GM06990 (cell line): ENCODE measurements at regions not wholly inside any gene's neighbourhood (a gene's known extent, or its start where the extent isn't known, plus 50 kb on each side); places are given as distances from the start of the nearest gene placed in this dataset.

Experiments
- DNase-seq: peaks from one replicate; pipeline ENCODE4 v3.0.0-alpha.2; 2011; ENCODE audit not compliant: insufficient read length; ENCODE audit errors: extremely low read depth
- H3K27me3 ChIP-seq: replicated peaks from 2 replicates; pipeline ENCODE4 v1.6.0; 2011; ENCODE audit warnings: low read length; ENCODE audit not compliant: control insufficient read depth, insufficient read depth
- H3K36me3 ChIP-seq: 2 replicates; pipeline ENCODE4 v1.5.1; 2011; ENCODE audit warnings: low read length; ENCODE audit not compliant: control insufficient read depth, insufficient read depth
- H3K4me3 ChIP-seq: replicated peaks from 2 replicates; pipeline ENCODE4 v1.5.1; 2011; ENCODE audit warnings: low read depth, mild to moderate bottlenecking, control low read depth, low read length
- CTCF ChIP-seq: IDR thresholded peaks from 2 replicates; pipeline ENCODE4 v1.5.1; 2011; ENCODE audit warnings: low read length, control low read depth, mild to moderate bottlenecking, inconsistent platforms; ENCODE audit not compliant: insufficient read depth, poor library complexity, severe bottlenecking

GRCh38 chr18:46271488-46271887, 167.3 kb downstream of the HAUS1 start:
- no peak for TF ChIP-seq CTCF
- H3K36me3 ChIP-seq = no peaks in the 10 kb centered on the region; the same call in 1 of the 2 replicates
- DNase-seq = no peak
- H3K27me3 ChIP-seq = no peaks in the 10 kb centered on the region
- H3K4me3 ChIP-seq = no peak overlapping the region

- TF ChIP-seq CTCF = no peak
- Histone ChIP-seq H3K4me3 (no peak overlapping the region), H3K36me3 (no peaks in the 10 kb centered on the region; the same call in 1 of the 2 replicates), H3K27me3 (no peaks in the 10 kb centered on the region)
- no peak for DNase-seq
These were observed 169.7 kb downstream of the HAUS1 start for GRCh38 chr18:46273861-46274260.

- H3K36me3 ChIP-seq = no peaks in the 10 kb centered on the region; the same call in 1 of the 2 replicates
- no peaks in the 10 kb centered on the region for H3K27me3 ChIP-seq
- H3K4me3 ChIP-seq = no peak overlapping the region
- DNase-seq = no peak
- TF ChIP-seq CTCF = no peak
These were observed 170.1 kb downstream of the HAUS1 start for GRCh38 chr18:46274266-46274665.

GRCh38 chr18:46275370-46275769, 171.2 kb downstream of the HAUS1 start:
- Histone ChIP-seq H3K27me3 (no peaks in the 10 kb centered on the region), H3K4me3 (no peak overlapping the region), H3K36me3 (no peaks in the 10 kb centered on the region; the same call in 1 of the 2 replicates)
- no peak for DNase-seq
- TF ChIP-seq CTCF = no peak

- no peak for DNase-seq
- Histone ChIP-seq H3K27me3 (no peaks in the 10 kb centered on the region), H3K36me3 (no peaks in the 10 kb centered on the region; the same call in 1 of the 2 replicates), H3K4me3 (no peak overlapping the region)
- no peak for TF ChIP-seq CTCF
These were observed 172.6 kb downstream of the HAUS1 start for GRCh38 chr18:46276748-46277147.
